Activated CD4-positive, alpha-beta memory T cell treated with anti-CD3 and anti-CD28 coated beads for 36 hours (primary cell): ENCODE measurements at regions not wholly inside any gene's neighbourhood (a gene's known extent, or its start where the extent isn't known, plus 50 kb on each side); places are given as distances from the start of the nearest gene placed in this dataset.

ENCODE experiments used
- CTCF ChIA-PET: fragments of 350-600 bp; sonication (Branson Sonifier 250); formaldehyde crosslinking; loops from one replicate; lab custom pipeline; 2021; ENCODE audit warnings: antibody characterized with exemption, inconsistent platforms; lab: Charles Lee
- POLR2A ChIA-PET: fragments of 350-600 bp; sonication (Branson Sonifier 250); formaldehyde crosslinking; loops from one replicate; lab custom pipeline; 2021; ENCODE audit warnings: antibody characterized with exemption; lab: Charles Lee
- DNase-seq: peaks from one replicate; pipeline ENCODE4 v3.0.0-alpha.2; 2020
- H3K27ac Mint-ChIP-seq: one replicate; pipeline ENCODE4 v1.8.0; 2021; ENCODE audit warnings: mixed read lengths
- H3K27me3 Mint-ChIP-seq: one replicate; pipeline ENCODE4 v1.8.0; 2021; ENCODE audit warnings: mixed read lengths
- H3K36me3 Mint-ChIP-seq: one replicate; pipeline ENCODE4 v1.8.0; 2021; ENCODE audit warnings: mixed read lengths
- H3K4me1 Mint-ChIP-seq: one replicate; pipeline ENCODE4 v1.8.0; 2021; ENCODE audit warnings: low read depth, mixed read lengths
- H3K4me3 Mint-ChIP-seq: one replicate; pipeline ENCODE4 v1.8.0; 2021; ENCODE audit warnings: mild to moderate bottlenecking, mixed read lengths
- H3K9me3 Mint-ChIP-seq: one replicate; pipeline ENCODE4 v1.8.0; 2021; ENCODE audit warnings: mixed read lengths
- intact Hi-C: fragments of 100-400 bp; cut with micrococcal nuclease; formaldehyde crosslinking; loops from one replicate; pipeline ENCODE4 v1.15.1; 2023

GRCh38 chr2:22703286-22703920 lies 681.6 kb upstream of the KLHL29 start:
- no peak for DNase-seq
- Mint-ChIP-seq H3K27ac (no peak overlapping the region), H3K27me3 (no peaks in the 10 kb centered on the region), H3K4me1 (no peaks in the 10 kb centered on the region), H3K9me3 (peaks cover 3% of the 10 kb centered on the region), H3K4me3 (no peak overlapping the region), H3K36me3 (no peaks in the 10 kb centered on the region)
- ChIA-PET CTCF (no interaction called here), POLR2A (no interaction called here)
- intact Hi-C loops, result no loop called here

DNA sequence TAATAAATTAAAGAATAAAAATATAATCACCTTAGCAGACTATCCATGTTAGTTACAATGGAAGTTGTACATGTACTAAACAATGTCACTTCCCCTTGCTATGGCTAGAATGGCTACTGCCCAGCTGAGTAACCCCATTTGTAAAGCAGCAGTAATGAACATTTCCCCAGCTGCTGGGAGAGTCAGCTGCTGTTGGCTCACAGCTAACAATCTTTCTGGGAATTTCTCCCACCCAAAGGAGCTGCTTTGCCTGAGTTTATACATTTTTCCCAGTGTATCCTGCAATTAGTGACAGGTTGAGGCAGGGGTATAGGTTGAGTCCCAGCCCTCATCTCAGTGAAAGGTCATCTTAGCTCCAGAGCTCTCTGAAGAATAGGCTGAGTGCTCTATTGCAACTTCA lies 665.6 kb upstream of the KLHL29 start:
- no peak overlapping the region for H3K27ac Mint-ChIP-seq
- intact Hi-C loops, result no loop called here
- H3K4me3 Mint-ChIP-seq, result no peak overlapping the region
- no peaks in the 10 kb centered on the region for H3K36me3 Mint-ChIP-seq
- H3K4me1 Mint-ChIP-seq, result no peaks in the 10 kb centered on the region
- no peaks in the 10 kb centered on the region for H3K27me3 Mint-ChIP-seq
- H3K9me3 Mint-ChIP-seq, result peaks cover 12% of the 10 kb centered on the region
- ChIA-PET CTCF (no interaction called here), POLR2A (no interaction called here)
- DNase-seq, result no peak

DNA sequence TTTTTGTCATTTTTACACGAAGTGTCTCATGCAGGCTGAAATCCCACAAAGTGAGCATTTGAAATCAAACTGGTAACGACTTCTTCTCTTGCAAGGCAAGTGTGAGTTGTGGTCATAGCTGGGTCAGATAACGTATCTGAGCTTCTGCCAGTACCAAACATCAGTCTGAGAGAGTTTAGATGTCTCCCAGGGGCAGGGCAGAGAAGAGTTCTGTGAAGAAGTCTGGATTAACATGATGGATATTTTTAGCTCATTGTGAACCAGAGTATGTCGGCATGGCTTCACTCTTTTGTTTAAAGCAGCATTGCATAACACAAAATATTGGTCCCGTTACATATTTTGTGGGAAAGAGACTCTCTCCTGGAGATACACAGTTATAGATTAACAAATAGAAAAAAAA lies 655.5 kb upstream of the KLHL29 start:
- Mint-ChIP-seq H3K9me3 (peaks cover 14% of the 10 kb centered on the region), H3K36me3 (no peaks in the 10 kb centered on the region), H3K4me1 (no peaks in the 10 kb centered on the region), H3K27ac (no peak overlapping the region), H3K27me3 (no peaks in the 10 kb centered on the region), H3K4me3 (no peak overlapping the region)
- DNase-seq, result no peak
- intact Hi-C loops, result no loop called here
- CTCF ChIA-PET, result no interaction called here
- POLR2A ChIA-PET, result no interaction called here

DNA sequence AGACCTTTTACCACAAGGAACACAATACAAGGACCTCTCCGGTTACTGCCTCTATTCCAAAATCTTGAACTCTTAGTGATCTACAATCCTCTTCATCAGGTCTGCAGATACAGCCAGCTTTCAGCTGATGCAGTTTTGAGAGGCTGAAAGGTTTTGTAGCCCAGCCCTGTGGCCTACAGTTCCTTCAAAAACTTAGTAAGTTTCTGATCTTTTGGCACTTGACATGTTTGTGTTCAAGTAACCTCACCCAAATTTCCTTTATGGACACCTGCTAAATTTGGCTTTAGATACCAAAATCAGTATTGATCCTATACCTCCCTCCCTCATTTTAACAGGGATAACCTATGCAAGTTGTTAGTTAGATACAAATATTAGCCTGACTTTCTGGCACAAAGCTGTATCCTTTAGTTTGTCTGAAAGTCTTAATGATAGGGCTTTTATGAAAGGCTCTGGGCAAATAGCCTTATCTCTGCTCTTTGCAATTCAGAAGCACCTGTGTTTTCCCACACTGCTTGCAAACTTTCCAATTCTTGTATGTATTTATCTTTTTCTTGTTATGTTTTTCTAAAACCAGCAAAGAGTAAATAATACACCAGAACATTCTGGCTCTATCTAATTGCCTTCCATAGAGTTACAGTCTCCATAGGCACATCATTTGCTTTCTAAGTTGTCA lies 650.5 kb upstream of the KLHL29 start:
- CTCF ChIA-PET, result no interaction called here
- H3K27ac Mint-ChIP-seq, result no peak overlapping the region
- intact Hi-C loops, result no loop called here

GRCh38 chr2:22737144-22737543 lies 647.8 kb upstream of the KLHL29 start:
- Mint-ChIP-seq H3K27me3 (no peaks in the 10 kb centered on the region), H3K36me3 (no peaks in the 10 kb centered on the region), H3K4me1 (no peaks in the 10 kb centered on the region), H3K9me3 (peaks cover 8% of the 10 kb centered on the region), H3K4me3 (no peak overlapping the region), H3K27ac (no peak overlapping the region)
- DNase-seq, result no peak
- intact Hi-C loops, result no loop called here
- ChIA-PET POLR2A (no interaction called here), CTCF (interaction anchor here (0.6 kb wide), 1 partner anchor 10 kb away, joined by 5 read pairs; no protein-coding TSS in a partner anchor)

More for the DNA sequence above, 650.5 kb upstream of the KLHL29 start:
- Mint-ChIP-seq H3K9me3 (peaks cover 13% of the 10 kb centered on the region), H3K4me1 (no peaks in the 10 kb centered on the region), H3K36me3 (no peaks in the 10 kb centered on the region), H3K27me3 (no peaks in the 10 kb centered on the region), H3K4me3 (no peak overlapping the region)
- DNase-seq, result no peak
- POLR2A ChIA-PET, result no interaction called here

- CTCF ChIA-PET, result no interaction called here
- intact Hi-C loops, result no loop called here
- DNase-seq, result no peak
- Mint-ChIP-seq H3K9me3 (peaks cover 4% of the 10 kb centered on the region), H3K27ac (no peak overlapping the region), H3K36me3 (no peaks in the 10 kb centered on the region), H3K4me3 (no peak overlapping the region), H3K4me1 (no peaks in the 10 kb centered on the region), H3K27me3 (no peaks in the 10 kb centered on the region)
- POLR2A ChIA-PET, result no interaction called here
Measured at GRCh38 chr2:22741216-22741615, 643.8 kb upstream of the KLHL29 start.

GRCh38 chr2:22748909-22749308 lies 636.1 kb upstream of the KLHL29 start:
- CTCF ChIA-PET, result no interaction called here
- Mint-ChIP-seq H3K27me3 (no peaks in the 10 kb centered on the region), H3K36me3 (no peaks in the 10 kb centered on the region), H3K9me3 (peaks cover 3% of the 10 kb centered on the region), H3K27ac (no peak overlapping the region), H3K4me1 (no peaks in the 10 kb centered on the region), H3K4me3 (no peak overlapping the region)
- intact Hi-C loops, result no loop called here
- POLR2A ChIA-PET, result no interaction called here
- no peak for DNase-seq

DNA sequence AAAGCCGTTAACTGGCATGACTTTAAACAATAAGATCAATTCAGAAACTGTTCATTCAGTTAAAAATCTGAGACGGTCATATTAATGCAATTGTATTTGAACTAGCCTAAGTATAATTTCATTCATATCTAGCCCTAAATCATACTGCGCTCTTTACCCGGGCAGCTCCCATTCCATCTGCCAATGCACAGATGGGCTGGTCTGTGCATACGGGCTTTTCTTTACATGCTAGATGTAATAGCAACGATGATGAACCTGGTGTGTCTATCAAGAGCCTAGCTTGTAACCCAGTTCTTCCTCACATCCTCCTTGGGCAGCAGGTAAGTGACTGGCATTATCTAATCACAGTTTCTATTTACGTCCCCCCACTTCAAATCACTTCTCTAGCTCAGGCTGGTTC lies 631.5 kb upstream of the KLHL29 start:
- no peaks in the 10 kb centered on the region for H3K4me1 Mint-ChIP-seq
- H3K9me3 Mint-ChIP-seq, result peaks cover 8% of the 10 kb centered on the region
- no peaks in the 10 kb centered on the region for H3K36me3 Mint-ChIP-seq
- H3K27me3 Mint-ChIP-seq, result no peaks in the 10 kb centered on the region
- POLR2A ChIA-PET, result no interaction called here
- H3K4me3 Mint-ChIP-seq, result no peak overlapping the region
- no peak for DNase-seq
- no peak overlapping the region for H3K27ac Mint-ChIP-seq
- CTCF ChIA-PET, result no interaction called here
- intact Hi-C loops, result no loop called here

- H3K36me3 Mint-ChIP-seq, result no peaks in the 10 kb centered on the region
- H3K4me1 Mint-ChIP-seq, result no peaks in the 10 kb centered on the region
- intact Hi-C loops, result no loop called here
- DNase-seq, result no peak
- CTCF ChIA-PET, result no interaction called here
- POLR2A ChIA-PET, result interaction anchor here (0.8 kb wide), 1 partner anchor 1585 kb away, joined by 4 read pairs; no protein-coding TSS in a partner anchor
- H3K27ac Mint-ChIP-seq, result no peak overlapping the region
- no peaks in the 10 kb centered on the region for H3K27me3 Mint-ChIP-seq
- H3K4me3 Mint-ChIP-seq, result no peak overlapping the region
- H3K9me3 Mint-ChIP-seq, result peaks cover 4% of the 10 kb centered on the region
Measured at GRCh38 chr2:22756276-22757043, 628.5 kb upstream of the KLHL29 start.

DNA sequence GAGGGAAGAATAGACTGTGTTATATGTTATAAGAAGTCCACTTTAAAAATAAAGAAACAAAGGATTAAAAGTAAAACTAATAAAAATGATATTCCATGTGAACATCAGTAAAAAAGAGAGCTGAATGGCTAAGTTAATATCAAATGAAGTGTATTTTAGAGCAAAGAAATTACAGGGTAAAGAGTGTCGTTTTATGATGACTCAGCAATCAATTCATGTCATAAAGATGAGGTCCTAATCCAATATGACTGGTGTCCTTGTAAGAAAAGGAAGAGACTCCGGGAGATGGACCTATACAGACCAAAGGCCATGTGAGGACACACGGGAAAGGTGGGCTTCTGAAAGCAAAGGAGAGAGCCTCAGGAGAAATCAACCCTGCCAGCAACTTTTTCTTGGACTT lies 615.5 kb upstream of the KLHL29 start:
- POLR2A ChIA-PET, result no interaction called here
- H3K4me1 Mint-ChIP-seq, result no peaks in the 10 kb centered on the region

DNA sequence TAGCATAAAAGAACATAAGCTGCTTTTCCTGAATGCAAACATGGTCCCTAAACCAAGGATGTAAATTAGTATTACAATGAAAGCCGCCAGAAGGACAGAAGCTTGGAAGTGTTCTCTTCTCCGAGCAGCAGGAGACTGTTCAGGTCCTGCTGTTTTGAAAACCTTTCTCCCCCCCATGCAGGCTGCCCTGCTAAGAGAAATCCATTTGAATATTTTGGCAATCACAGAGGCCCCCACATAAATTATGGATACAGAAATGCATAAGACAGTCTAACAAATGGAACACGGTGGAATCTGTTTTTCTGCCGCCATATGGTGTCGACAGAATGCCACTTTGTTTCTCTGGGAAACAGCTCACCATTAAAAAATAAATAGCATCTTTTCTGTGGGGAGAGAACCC lies 600.4 kb upstream of the KLHL29 start:
- peaks cover 6% of the 10 kb centered on the region for H3K9me3 Mint-ChIP-seq
- ChIA-PET CTCF (interaction anchor here (0.7 kb wide), 1 partner anchor 126 kb away, joined by 3 read pairs; no protein-coding TSS in a partner anchor), POLR2A (no interaction called here)
- intact Hi-C loops, result no loop called here
- DNase-seq, result no peak
- no peaks in the 10 kb centered on the region for H3K36me3 Mint-ChIP-seq
- no peak overlapping the region for H3K4me3 Mint-ChIP-seq
- H3K4me1 Mint-ChIP-seq, result no peaks in the 10 kb centered on the region
- H3K27ac Mint-ChIP-seq, result no peak overlapping the region
- H3K27me3 Mint-ChIP-seq, result no peaks in the 10 kb centered on the region

More for the DNA sequence above, 615.5 kb upstream of the KLHL29 start:
- Mint-ChIP-seq H3K27me3 (no peaks in the 10 kb centered on the region), H3K4me3 (no peak overlapping the region), H3K9me3 (peaks cover 5% of the 10 kb centered on the region), H3K27ac (no peak overlapping the region), H3K36me3 (no peaks in the 10 kb centered on the region)
- DNase-seq, result no peak
- intact Hi-C loops, result no loop called here
- CTCF ChIA-PET, result no interaction called here

DNA sequence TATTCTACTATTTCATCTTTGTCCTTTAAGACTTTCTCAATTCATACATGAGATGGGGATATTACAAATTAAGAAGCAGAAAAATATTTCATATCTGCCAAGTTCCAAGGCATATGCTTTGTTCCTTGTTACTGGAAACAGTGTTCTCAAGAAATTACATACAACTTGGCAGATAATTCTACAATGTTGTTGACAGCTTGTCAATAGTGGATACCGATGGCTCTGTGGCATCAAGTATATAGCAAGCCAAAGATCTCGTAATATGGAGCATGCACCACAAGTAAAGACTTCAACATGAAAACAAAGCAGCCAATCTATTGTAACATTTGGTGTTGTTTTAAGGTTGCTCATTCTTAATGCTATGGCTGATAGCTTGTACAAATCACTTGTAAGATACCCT lies 598.2 kb upstream of the KLHL29 start:
- DNase-seq, result no peak
- intact Hi-C loops, result no loop called here
- Mint-ChIP-seq H3K27ac (no peak overlapping the region), H3K27me3 (no peaks in the 10 kb centered on the region), H3K4me3 (no peak overlapping the region), H3K36me3 (no peaks in the 10 kb centered on the region), H3K9me3 (peaks cover 3% of the 10 kb centered on the region), H3K4me1 (no peaks in the 10 kb centered on the region)
- ChIA-PET POLR2A (no interaction called here), CTCF (no interaction called here)
